Panc1 (cell line): ENCODE measurements at regions not wholly inside any gene's neighbourhood (a gene's known extent, or its start where the extent isn't known, plus 50 kb on each side); places are given as distances from the start of the nearest gene placed in this dataset.

Experiments
- ATAC-seq: fragments of 200-7000 bp; cut with Tn5 transposase; 2 replicates; pipeline ENCODE4 v1.9.1; 2020; ENCODE audit warnings: mild to moderate bottlenecking, moderate library complexity
- BruUV-seq: library from RNA; stranded (reverse); fragments of 400-500 nt; replicated peaks from 2 replicates; lab custom pipeline; 2021; lab: Mats Ljungman, UMichigan
- CTCF ChIA-PET: fragments of 300-600 bp; sonication (Branson Sonifier 250); formaldehyde crosslinking; loops from one replicate; lab custom pipeline; 2022; ENCODE audit warnings: antibody characterized with exemption; lab: Charles Lee
- POLR2A ChIA-PET: fragments of 300-600 bp; sonication (Branson Sonifier 250); formaldehyde crosslinking; loops from one replicate; lab custom pipeline; 2022; ENCODE audit warnings: antibody characterized with exemption; lab: Charles Lee
- DNase-seq: peaks from one replicate; pipeline ENCODE4 v3.0.0-alpha.2; 2010; ENCODE audit warnings: low read depth, low spot score
- H3K27ac ChIP-seq: 2 replicates; pipeline ENCODE4 v1.5.1; 2011; ENCODE audit warnings: mild to moderate bottlenecking, low read length, inconsistent platforms
- H3K27me3 ChIP-seq: fragments of 200-500 bp; sonication (Bioruptor generic); 2 replicates; pipeline ENCODE4 v1.6.0; 2014; ENCODE audit warnings: low read length, inconsistent platforms; ENCODE audit not compliant: control insufficient read depth, insufficient read depth
- H3K36me3 ChIP-seq: fragments of 200-500 bp; sonication (Bioruptor generic); 2 replicates; pipeline ENCODE4 v1.5.1; 2014; ENCODE audit warnings: inconsistent platforms, mild to moderate bottlenecking, low read length, moderate library complexity; ENCODE audit not compliant: control insufficient read depth, insufficient read depth
- H3K4me1 ChIP-seq: 2 replicates; pipeline ENCODE4 v1.5.1; 2011; ENCODE audit warnings: inconsistent platforms, mild to moderate bottlenecking, low read length, moderate library complexity; ENCODE audit not compliant: control insufficient read depth, insufficient read depth
- H3K4me3 ChIP-seq, 2 experiments: 2 replicates each; pipeline ENCODE4 v1.5.1; 2011 to 2012; ENCODE audit warnings: low read depth in 2 of 2, low read length in 2 of 2, mild to moderate bottlenecking in 2 of 2, inconsistent platforms in 1 of 2, moderate library complexity in 1 of 2
- H3K9me3 ChIP-seq: fragments of 200-500 bp; sonication (Bioruptor generic); 2 replicates; pipeline ENCODE4 v1.5.1; 2014; ENCODE audit warnings: low read depth, mild to moderate bottlenecking, inconsistent platforms, low read length, moderate library complexity; ENCODE audit not compliant: control insufficient read depth, insufficient read depth
- CTCF ChIP-seq: fragments of 450-650 bp; IDR thresholded peaks from 2 replicates; pipeline ENCODE4 v1.5.1; 2017; ENCODE audit warnings: mild to moderate bottlenecking
- POLR2AphosphoS5 ChIP-seq: IDR thresholded peaks from 2 replicates; pipeline ENCODE4 v1.6.1; 2012; ENCODE audit warnings: mild to moderate bottlenecking, low read depth, low read length, moderate library complexity
- REST ChIP-seq, 2 experiments: IDR thresholded peaks; 2 replicates each; pipeline ENCODE4 v1.6.1; 2011 to 2012; ENCODE audit warnings: low read depth in 2 of 2, control low read depth in 1 of 2, low read length in 1 of 2, mild to moderate bottlenecking in 1 of 2, moderate library complexity in 1 of 2; ENCODE audit not compliant: insufficient read depth in 1 of 2
- SIN3A ChIP-seq: IDR thresholded peaks from 2 replicates; pipeline ENCODE4 v1.6.1; 2012; ENCODE audit warnings: low read depth, mild to moderate bottlenecking, low read length, moderate library complexity, borderline replicate concordance; ENCODE audit not compliant: insufficient read depth
- TCF7L2 ChIP-seq: IDR thresholded peaks from 2 replicates; pipeline ENCODE4 v1.6.1; 2011; ENCODE audit warnings: mild to moderate bottlenecking, low read depth, low read length, inconsistent platforms
- in situ Hi-C: cut with HindIII; loops from 2 replicates; pipeline ENCODE4 v1.10.0; 2016; ENCODE audit warnings: low sequenced_read_pairs, low pct_unique_long_range_greater_than_20kb
- intact Hi-C: fragments of 100-400 bp; cut with micrococcal nuclease; formaldehyde crosslinking; loops from one replicate; pipeline ENCODE4 v1.10.0; 2022; ENCODE audit not compliant: unreplicated experiment

DNA sequence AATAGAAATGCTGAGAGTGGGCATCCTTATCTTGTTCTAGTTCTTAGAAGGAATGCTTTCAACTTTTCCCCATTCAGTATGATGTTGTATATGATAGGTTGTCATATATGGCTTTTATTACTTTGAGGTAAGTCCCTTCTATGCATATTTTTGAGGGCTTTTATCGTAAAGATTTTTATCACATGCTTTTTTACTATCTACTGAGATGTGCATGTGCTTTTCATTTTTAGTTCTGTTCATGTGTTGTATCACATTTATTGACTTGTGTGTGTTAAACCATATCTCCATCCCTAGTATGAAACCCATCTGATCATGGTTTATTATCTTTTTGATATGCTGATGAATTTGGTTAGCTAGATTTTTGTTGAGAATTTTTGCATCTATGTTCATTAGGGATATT, 1008.8 kb downstream of the CNTNAP5 start:
- Histone ChIP-seq H3K27ac (no peak overlapping the region), H3K27me3 (no peaks in the 10 kb centered on the region), H3K9me3 (no peaks in the 10 kb centered on the region), H3K4me1 (no peaks in the 10 kb centered on the region), H3K4me3 (no peak overlapping the region), H3K36me3 (no peaks in the 10 kb centered on the region)
- ChIA-PET CTCF (no interaction called here), POLR2A (no interaction called here)
- DNase-seq (no peak), ATAC-seq (no peak)
- TF ChIP-seq POLR2AphosphoS5 (no peak), CTCF (no peak), TCF7L2 (no peak), REST (IDR thresholded peaks at IDR 0.05; ENCODE audit: insufficient read depth in 1 of 2, low read depth in 2 of 2, low read length in 1 of 2) (no peak)
- BruUV-seq: no TSS peak
- intact Hi-C loops: no loop called here
- in situ Hi-C loops: no loop called here

- CTCF ChIA-PET: no interaction called here
- no peak for DNase-seq
- in situ Hi-C loops: no loop called here
Measured at GRCh38 chr2:125037135-125037653, 1012.1 kb downstream of the CNTNAP5 start.

More at GRCh38 chr2:125037135-125037653, 1012.1 kb downstream of the CNTNAP5 start:
- no peak overlapping the region for H3K4me3 ChIP-seq
- ATAC-seq: no peak
- TF ChIP-seq POLR2AphosphoS5: no peak
- no peak for TF ChIP-seq SIN3A
- no peak for TF ChIP-seq TCF7L2
- no peak for TF ChIP-seq REST (IDR thresholded peaks at IDR 0.05; ENCODE audit: insufficient read depth in 1 of 2, low read depth in 2 of 2, low read length in 1 of 2)
- TF ChIP-seq CTCF: no peak
- POLR2A ChIA-PET: no interaction called here
- no peaks in the 10 kb centered on the region for H3K36me3 ChIP-seq
- H3K27ac ChIP-seq: no peak overlapping the region
- no peaks in the 10 kb centered on the region for H3K4me1 ChIP-seq
- no TSS peak for BruUV-seq
- H3K27me3 ChIP-seq: no peaks in the 10 kb centered on the region
- intact Hi-C loops: no loop called here
- no peaks in the 10 kb centered on the region for H3K9me3 ChIP-seq
